ENCODE measurements at regions not wholly inside any gene's neighbourhood (a gene's known extent, or its start where the extent isn't known, plus 50 kb on each side); places are given as distances from the start of the nearest gene placed in this dataset.

- no peak for DNase-seq (ENCODE audit: low spot score)
- TF ChIP-seq CTCF (IDR thresholded peaks at IDR 0.05; ENCODE audit: extremely low read depth, missing control alignments): no peak
Observed at GRCh38 chr21:16535626-16536025, 805.8 kb downstream of the USP25 start.

GRCh38 chr21:16536140-16536539 lies 806.4 kb downstream of the USP25 start:
- TF ChIP-seq CTCF (IDR thresholded peaks at IDR 0.05; ENCODE audit: extremely low read depth, missing control alignments): no peak
- no peak for DNase-seq (ENCODE audit: low spot score)

GRCh38 chr21:16536643-16537434 lies 807.1 kb downstream of the USP25 start:
- no peak for DNase-seq (ENCODE audit: low spot score)

GRCh38 chr21:16537501-16537900 lies 807.7 kb downstream of the USP25 start:
- DNase-seq (ENCODE audit: low spot score): no peak
- no peak for TF ChIP-seq CTCF (IDR thresholded peaks at IDR 0.05; ENCODE audit: extremely low read depth, missing control alignments)

More at GRCh38 chr21:16536643-16537434, 807.1 kb downstream of the USP25 start:
- TF ChIP-seq CTCF (IDR thresholded peaks at IDR 0.05; ENCODE audit: extremely low read depth, missing control alignments): no peak

GRCh38 chr21:16538405-16538804 lies 808.6 kb downstream of the USP25 start:
- TF ChIP-seq CTCF (IDR thresholded peaks at IDR 0.05; ENCODE audit: extremely low read depth, missing control alignments): no peak
- DNase-seq (ENCODE audit: low spot score): no peak

GRCh38 chr21:16538936-16539440 lies 809.2 kb downstream of the USP25 start:
- TF ChIP-seq CTCF (IDR thresholded peaks at IDR 0.05; ENCODE audit: extremely low read depth, missing control alignments): no peak
- no peak for DNase-seq (ENCODE audit: low spot score)

- no peak for TF ChIP-seq CTCF (IDR thresholded peaks at IDR 0.05; ENCODE audit: extremely low read depth, missing control alignments)
- no peak for DNase-seq (ENCODE audit: low spot score)
Observed at GRCh38 chr21:16540966-16541727, 811.4 kb downstream of the USP25 start.

Measured in GM20000 (cell line).